ENCODE measurements at regions not wholly inside any gene's neighbourhood (a gene's known extent, or its start where the extent isn't known, plus 50 kb on each side); places are given as distances from the start of the nearest gene placed in this dataset.

- TF ChIP-seq CTCF (IDR thresholded peaks at IDR 0.05) = no peak
- TF ChIP-seq EP300 (IDR thresholded peaks at IDR 0.05) = no peak
- no peak for TF ChIP-seq POLR2AphosphoS5 (IDR thresholded peaks at IDR 0.05)
- no peak for TF ChIP-seq POLR2A (IDR thresholded peaks at IDR 0.05)
These were observed 503.8 kb upstream of the PLXNA2 start for GRCh38 chr1:208747979-208748378.

Measured in sigmoid colon (tissue), 4 donors.